Lower leg skin (tissue), 3 donors: ENCODE measurements at regions not wholly inside any gene's neighbourhood (a gene's known extent, or its start where the extent isn't known, plus 50 kb on each side); places are given as distances from the start of the nearest gene placed in this dataset.

Experiments used
- CTCF ChIP-seq, 3 donors: fragments of 450-650 bp; IDR thresholded peaks; one replicate each; pipeline ENCODE4 v1.5.1; 2016; ENCODE audit warnings: antibody characterized with exemption in 3 of 3, mild to moderate bottlenecking in 3 of 3, moderate library complexity in 2 of 3
- POLR2A ChIP-seq, 2 donors: fragments of 450-650 bp; IDR thresholded peaks; one replicate each; pipeline ENCODE4 v1.6.1; 2016 to 2017; ENCODE audit warnings: antibody characterized with exemption in 2 of 2, mild to moderate bottlenecking in 1 of 2, moderate library complexity in 1 of 2

- TF ChIP-seq POLR2A (IDR thresholded peaks at IDR 0.05), result no peak
- TF ChIP-seq CTCF (IDR thresholded peaks at IDR 0.05), result no peak
These were observed 233.6 kb downstream of the SLITRK6 start for GRCh38 chr13:85565652-85566051.
